Activated CD4-positive, alpha-beta T cell treated with anti-CD3 and anti-CD28 coated beads, Interleukin-2, Interleukin-6, amounts not matched to agents 100 ng/mL and 50 ng/mL, durations not matched to agents 16 hours and 8 hours (primary cell): ENCODE measurements at regions not wholly inside any gene's neighbourhood (a gene's known extent, or its start where the extent isn't known, plus 50 kb on each side); places are given as distances from the start of the nearest gene placed in this dataset.

ENCODE experiments used
- DNase-seq: peaks from one replicate; pipeline ENCODE4 v3.0.0-alpha.2; 2020

- DNase-seq = no peak
Observed at GRCh38 chr7:1286946-1287645, 54.4 kb downstream of the UNCX start.

GRCh38 chr7:1287752-1288201, 55.1 kb downstream of the UNCX start:
- DNase-seq = no peak

- DNase-seq = no peak
Observed at GRCh38 chr7:1288390-1288995, 55.8 kb downstream of the UNCX start.

- DNase-seq = no peak
Observed at GRCh38 chr7:1288996-1289551, 56.4 kb downstream of the UNCX start.

- no peak for DNase-seq
Observed at GRCh38 chr7:1289666-1290025, 57.0 kb downstream of the UNCX start.

GRCh38 chr7:1290026-1290678, 57.5 kb downstream of the UNCX start:
- peak; percentile 10 for DNase-seq

- DNase-seq = no peak
Observed at GRCh38 chr7:1290679-1291356, 58.1 kb downstream of the UNCX start.

GRCh38 chr7:1291357-1291689, 58.7 kb downstream of the UNCX start:
- DNase-seq = no peak

- no peak for DNase-seq
Observed at GRCh38 chr7:1291845-1292765, 59.4 kb downstream of the UNCX start.

GRCh38 chr7:1292972-1293830, 60.5 kb downstream of the UNCX start:
- DNase-seq = no peak

- DNase-seq = no peak
Observed at GRCh38 chr7:1293950-1294411, 61.3 kb downstream of the UNCX start.

- DNase-seq = no peak
Observed at GRCh38 chr7:1295776-1296355, 63.2 kb downstream of the UNCX start.

- no peak for DNase-seq
Observed at GRCh38 chr7:1296356-1296981, 63.8 kb downstream of the UNCX start.

GRCh38 chr7:1297017-1297960, 64.6 kb downstream of the UNCX start:
- DNase-seq = no peak

- DNase-seq = no peak
Observed at GRCh38 chr7:1298051-1298930, 65.6 kb downstream of the UNCX start.

GRCh38 chr7:1298931-1299885, 66.5 kb downstream of the UNCX start:
- DNase-seq = no peak

GRCh38 chr7:1300206-1300605, 67.5 kb downstream of the UNCX start:
- no peak for DNase-seq
